A673 (cell line): ENCODE measurements at regions not wholly inside any gene's neighbourhood (a gene's known extent, or its start where the extent isn't known, plus 50 kb on each side); places are given as distances from the start of the nearest gene placed in this dataset.

Experiments used
- EZH2 ChIP-seq: fragments of 200-600 bp; sonication (generic); IDR thresholded peaks from 2 replicates; pipeline ENCODE4 v1.6.1; 2017; ENCODE audit warnings: borderline replicate concordance, low read depth, mild to moderate bottlenecking, mixed read lengths, antibody characterized with exemption, low read length; ENCODE audit not compliant: poor library complexity, severe bottlenecking
- TF ChIP-seq, protein P1 (sequence below): fragments of 300-800, 200-600 bp; sonication (generic); conservative IDR thresholded peaks from 2 replicates; pipeline ENCODE4 v1.5.1; 2017; ENCODE audit warnings: low read depth, mild to moderate bottlenecking, antibody characterized with exemption, low read length, moderate library complexity, mixed read lengths

DNA sequence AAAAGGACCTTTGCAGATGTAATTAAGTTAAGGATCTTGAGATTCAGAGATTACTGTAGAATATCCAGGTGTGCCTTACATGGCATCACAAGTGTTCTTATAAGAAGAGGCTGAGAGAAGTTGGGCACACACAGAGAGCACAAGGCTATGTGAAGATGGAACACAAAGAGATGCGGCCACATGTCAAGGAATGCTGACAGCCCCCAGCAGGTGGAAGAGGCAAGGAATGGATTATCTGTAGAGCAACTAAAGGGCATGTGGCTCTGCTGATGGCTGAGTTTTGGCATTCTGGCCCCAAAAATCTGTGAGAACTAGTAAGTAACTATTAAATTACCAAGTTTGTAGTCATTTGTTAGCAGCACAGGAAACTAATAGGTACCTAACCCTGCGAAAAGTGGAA lies 640.7 kb upstream of the PCDH15 start:
- TF ChIP-seq, protein P1, sequence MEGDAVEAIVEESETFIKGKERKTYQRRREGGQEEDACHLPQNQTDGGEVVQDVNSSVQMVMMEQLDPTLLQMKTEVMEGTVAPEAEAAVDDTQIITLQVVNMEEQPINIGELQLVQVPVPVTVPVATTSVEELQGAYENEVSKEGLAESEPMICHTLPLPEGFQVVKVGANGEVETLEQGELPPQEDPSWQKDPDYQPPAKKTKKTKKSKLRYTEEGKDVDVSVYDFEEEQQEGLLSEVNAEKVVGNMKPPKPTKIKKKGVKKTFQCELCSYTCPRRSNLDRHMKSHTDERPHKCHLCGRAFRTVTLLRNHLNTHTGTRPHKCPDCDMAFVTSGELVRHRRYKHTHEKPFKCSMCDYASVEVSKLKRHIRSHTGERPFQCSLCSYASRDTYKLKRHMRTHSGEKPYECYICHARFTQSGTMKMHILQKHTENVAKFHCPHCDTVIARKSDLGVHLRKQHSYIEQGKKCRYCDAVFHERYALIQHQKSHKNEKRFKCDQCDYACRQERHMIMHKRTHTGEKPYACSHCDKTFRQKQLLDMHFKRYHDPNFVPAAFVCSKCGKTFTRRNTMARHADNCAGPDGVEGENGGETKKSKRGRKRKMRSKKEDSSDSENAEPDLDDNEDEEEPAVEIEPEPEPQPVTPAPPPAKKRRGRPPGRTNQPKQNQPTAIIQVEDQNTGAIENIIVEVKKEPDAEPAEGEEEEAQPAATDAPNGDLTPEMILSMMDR = no peak
- TF ChIP-seq EZH2 = no peak
